ENCODE measurements at regions not wholly inside any gene's neighbourhood (a gene's known extent, or its start where the extent isn't known, plus 50 kb on each side); places are given as distances from the start of the nearest gene placed in this dataset.

- no peak for TF ChIP-seq POLR2AphosphoS5 (IDR thresholded peaks at IDR 0.05)
- no peak for TF ChIP-seq CTCF (IDR thresholded peaks at IDR 0.05)
- no peak for TF ChIP-seq EP300 (IDR thresholded peaks at IDR 0.05; ENCODE audit: low read depth)
- TF ChIP-seq POLR2A (IDR thresholded peaks at IDR 0.05): no peak
- intact Hi-C loops (cut with DNase I; ENCODE audit: low total_unique reads) (no loop called here), in situ Hi-C loops (cut with MboI; ENCODE audit: low pct_ligation_motif_present in 1 of 4, low pct_unique_long_range_greater_than_20kb in 1 of 4, low sequenced_read_pairs in 3 of 4) (no loop called here)
- Histone ChIP-seq H3K27me3 (peaks cover 16% of the 10 kb centered on the region), H3K9me3 (no peaks in the 10 kb centered on the region), H3K4me1 (no peaks in the 10 kb centered on the region), H3K27ac (no peak overlapping the region), H3K4me3 (no peak overlapping the region), H3K36me3 (no peaks in the 10 kb centered on the region)
- DNase-seq: no peak
- WGBS, 2 donors (ENCODE audit: low coverage in 1 of 2): 49 to 65% methylated on average over 4 of the region's 4 CpGs
Measured at GRCh38 chr12:65755596-65755978, 68.7 kb upstream of the HMGA2 start.

GRCh38 chr12:65756267-65756666, 68.0 kb upstream of the HMGA2 start:
- DNase-seq: no peak
- no peaks in the 10 kb centered on the region for H3K9me3 ChIP-seq
- 84 to 96% methylated on average over 4 to 5 of the region's 5 CpGs for WGBS, 2 donors (ENCODE audit: low coverage in 1 of 2)
- intact Hi-C loops (cut with DNase I; ENCODE audit: low total_unique reads): no loop called here
- H3K27me3 ChIP-seq: peaks cover 16% of the 10 kb centered on the region
- no peaks in the 10 kb centered on the region for H3K4me1 ChIP-seq
- in situ Hi-C loops (cut with MboI; ENCODE audit: low pct_ligation_motif_present in 1 of 4, low pct_unique_long_range_greater_than_20kb in 1 of 4, low sequenced_read_pairs in 3 of 4): no loop called here
- H3K4me3 ChIP-seq: no peak overlapping the region
- TF ChIP-seq CTCF (IDR thresholded peaks at IDR 0.05) (no peak), EP300 (IDR thresholded peaks at IDR 0.05; ENCODE audit: low read depth) (no peak), POLR2A (IDR thresholded peaks at IDR 0.05) (no peak), POLR2AphosphoS5 (IDR thresholded peaks at IDR 0.05) (no peak)
- H3K36me3 ChIP-seq: no peaks in the 10 kb centered on the region
- no peak overlapping the region for H3K27ac ChIP-seq

GRCh38 chr12:65756956-65757511, 67.2 kb upstream of the HMGA2 start:
- no peaks in the 10 kb centered on the region for H3K36me3 ChIP-seq
- H3K4me1 ChIP-seq: no peaks in the 10 kb centered on the region
- H3K4me3 ChIP-seq: no peak overlapping the region
- in situ Hi-C loops (cut with MboI; ENCODE audit: low pct_ligation_motif_present in 1 of 4, low pct_unique_long_range_greater_than_20kb in 1 of 4, low sequenced_read_pairs in 3 of 4): no loop called here
- intact Hi-C loops (cut with DNase I; ENCODE audit: low total_unique reads): no loop called here
- no peaks in the 10 kb centered on the region for H3K9me3 ChIP-seq
- TF ChIP-seq EP300 (IDR thresholded peaks at IDR 0.05; ENCODE audit: low read depth) (no peak), POLR2AphosphoS5 (IDR thresholded peaks at IDR 0.05) (no peak), POLR2A (IDR thresholded peaks at IDR 0.05) (no peak), CTCF (IDR thresholded peaks at IDR 0.05) (no peak)
- peaks cover 16% of the 10 kb centered on the region for H3K27me3 ChIP-seq
- H3K27ac ChIP-seq: no peak overlapping the region
- DNase-seq: no peak
- WGBS, 2 donors (ENCODE audit: low coverage in 1 of 2): 67 to 72% methylated on average over 2 of the region's 2 CpGs

GRCh38 chr12:65758401-65758800, 65.9 kb upstream of the HMGA2 start:
- H3K4me3 ChIP-seq: no peak overlapping the region
- H3K27ac ChIP-seq: no peak overlapping the region
- in situ Hi-C loops (cut with MboI; ENCODE audit: low pct_ligation_motif_present in 1 of 4, low pct_unique_long_range_greater_than_20kb in 1 of 4, low sequenced_read_pairs in 3 of 4) (no loop called here), intact Hi-C loops (cut with DNase I; ENCODE audit: low total_unique reads) (no loop called here)
- H3K4me1 ChIP-seq: no peaks in the 10 kb centered on the region
- H3K27me3 ChIP-seq: peaks cover 11% of the 10 kb centered on the region
- TF ChIP-seq EP300 (IDR thresholded peaks at IDR 0.05; ENCODE audit: low read depth) (no peak), CTCF (IDR thresholded peaks at IDR 0.05) (no peak)
- WGBS, 2 donors (ENCODE audit: low coverage in 1 of 2): 66% methylated on average over 2 of the region's 2 CpGs; no CpG with 5 or more reads in 1 of the 2 donors
- no peak for DNase-seq
- no peaks in the 10 kb centered on the region for H3K9me3 ChIP-seq
- no peaks in the 10 kb centered on the region for H3K36me3 ChIP-seq

Data from transverse colon (tissue), 4 donors.